ENCODE measurements at regions not wholly inside any gene's neighbourhood (a gene's known extent, or its start where the extent isn't known, plus 50 kb on each side); places are given as distances from the start of the nearest gene placed in this dataset.

GRCh38 chr17:77492446-77493237 lies 351.9 kb downstream of the SEC14L1 start:
- DNase-seq = no peak

GRCh38 chr17:77493238-77493820 lies 352.6 kb downstream of the SEC14L1 start:
- DNase-seq = peak; percentile 76 to 80

GRCh38 chr17:77493901-77494663 lies 353.3 kb downstream of the SEC14L1 start:
- no peak for DNase-seq

- DNase-seq = peak; percentile 59 to 72
Measured at GRCh38 chr17:77494664-77495435, 354.1 kb downstream of the SEC14L1 start.

GRCh38 chr17:77495575-77495974 lies 354.8 kb downstream of the SEC14L1 start:
- DNase-seq = no peak

GRCh38 chr17:77496401-77496801 lies 355.6 kb downstream of the SEC14L1 start:
- no peak for DNase-seq

- no peak for DNase-seq
Measured at GRCh38 chr17:77496831-77497577, 356.2 kb downstream of the SEC14L1 start.

- DNase-seq = no peak
Measured at GRCh38 chr17:77497578-77497934, 356.8 kb downstream of the SEC14L1 start.

GRCh38 chr17:77498091-77498741 lies 357.4 kb downstream of the SEC14L1 start:
- no peak for DNase-seq

- no peak for DNase-seq
Measured at GRCh38 chr17:77498791-77499698, 358.3 kb downstream of the SEC14L1 start.

- no peak for DNase-seq
Measured at GRCh38 chr17:77499699-77500435, 359.1 kb downstream of the SEC14L1 start.

- peak in 1 of 2 donors; percentile 28 for DNase-seq
Measured at GRCh38 chr17:77501101-77501566, 360.4 kb downstream of the SEC14L1 start.

- DNase-seq = no peak
Measured at GRCh38 chr17:77501751-77502625, 361.2 kb downstream of the SEC14L1 start.

- no peak for DNase-seq
Measured at GRCh38 chr17:77502626-77503292, 362.0 kb downstream of the SEC14L1 start.

- no peak for DNase-seq
Measured at GRCh38 chr17:77503293-77503655, 362.5 kb downstream of the SEC14L1 start.

- no peak for DNase-seq
Measured at GRCh38 chr17:77503916-77504651, 363.3 kb downstream of the SEC14L1 start.

GRCh38 chr17:77504652-77505155 lies 363.9 kb downstream of the SEC14L1 start:
- peak in 1 of 2 donors; percentile 27 for DNase-seq

Measured in inflammatory macrophage (primary cell).